ENCODE measurements at regions not wholly inside any gene's neighbourhood (a gene's known extent, or its start where the extent isn't known, plus 50 kb on each side); places are given as distances from the start of the nearest gene placed in this dataset.

- DNase-seq (ENCODE audit: low spot score in 2 of 2): no peak
- WGBS, 2 donors: 80 to 86% methylated on average over 8 of the region's 8 CpGs
- no peak overlapping the region for H3K4me3 ChIP-seq (ENCODE audit: low read depth, poor library complexity, severe bottlenecking)
- TF ChIP-seq POLR2A (IDR thresholded peaks at IDR 0.05): no peak
- no peak for TF ChIP-seq CTCF (IDR thresholded peaks at IDR 0.05)
- intact Hi-C loops (cut with DNase I; ENCODE audit: low total_unique reads): no loop called here
Measured at GRCh38 chr1:56436912-56437417, 142.4 kb downstream of the PLPP3 start.

GRCh38 chr1:56436296-56436695 lies 143.1 kb downstream of the PLPP3 start:
- 89 to 93% methylated on average over 4 of the region's 4 CpGs for WGBS, 2 donors
- intact Hi-C loops (cut with DNase I; ENCODE audit: low total_unique reads): no loop called here
- no peak overlapping the region for H3K4me3 ChIP-seq (ENCODE audit: low read depth, poor library complexity, severe bottlenecking)
- DNase-seq (ENCODE audit: low spot score in 2 of 2): no peak
- no peak for TF ChIP-seq POLR2A (IDR thresholded peaks at IDR 0.05)
- no peak for TF ChIP-seq CTCF (IDR thresholded peaks at IDR 0.05)

DNA sequence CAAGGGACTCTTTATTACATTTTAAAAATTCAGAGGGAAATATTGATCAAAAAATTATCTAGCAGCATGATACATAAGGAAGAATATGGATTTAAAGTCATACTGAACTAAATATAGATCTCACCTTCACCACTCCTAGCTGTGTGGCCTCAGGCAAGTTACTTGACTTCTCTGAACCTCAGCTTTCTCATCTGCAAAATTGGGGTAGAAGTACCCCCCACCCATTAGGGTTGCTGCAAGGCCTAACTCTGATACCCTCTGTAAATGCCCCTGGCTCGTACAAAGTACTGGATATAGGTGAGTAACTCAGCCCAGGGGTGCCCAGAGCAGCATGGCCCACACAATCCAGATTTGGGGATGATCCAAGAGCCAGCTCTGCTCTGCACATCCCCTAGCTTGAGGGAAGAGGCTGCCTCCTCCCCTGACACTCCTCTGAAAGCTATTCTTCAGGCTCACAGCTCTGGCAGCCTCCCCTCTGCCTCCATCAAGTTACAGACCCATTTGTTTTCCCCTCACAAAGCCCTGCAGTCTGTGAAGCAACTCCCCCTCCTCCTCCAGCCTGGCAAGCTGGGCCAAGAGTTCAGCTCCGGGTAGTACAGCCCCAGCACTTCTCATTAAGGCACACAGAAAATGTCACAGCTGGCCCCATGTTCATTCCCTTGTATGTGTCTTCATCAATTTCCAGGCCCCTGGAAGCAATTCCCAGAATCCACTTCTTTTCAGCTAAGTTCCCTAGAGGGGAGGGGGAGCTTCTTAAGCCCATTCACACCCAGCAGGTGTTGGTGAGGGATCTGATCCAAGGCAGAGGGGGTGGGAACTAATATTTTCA lies 143.7 kb downstream of the PLPP3 start:
- TF ChIP-seq CTCF (IDR thresholded peaks at IDR 0.05): no peak
- TF ChIP-seq POLR2A (IDR thresholded peaks at IDR 0.05): no peak
- 75 to 89% methylated on average over 2 of the region's 2 CpGs for WGBS, 2 donors
- no peak for DNase-seq (ENCODE audit: low spot score in 2 of 2)
- H3K4me3 ChIP-seq (ENCODE audit: low read depth, poor library complexity, severe bottlenecking): no peak overlapping the region
- intact Hi-C loops (cut with DNase I; ENCODE audit: low total_unique reads): no loop called here

GRCh38 chr1:56434740-56435139 lies 144.6 kb downstream of the PLPP3 start:
- WGBS, 2 donors: 82 to 89% methylated on average over 4 of the region's 4 CpGs
- no peak overlapping the region for H3K4me3 ChIP-seq (ENCODE audit: low read depth, poor library complexity, severe bottlenecking)
- no peak for TF ChIP-seq CTCF (IDR thresholded peaks at IDR 0.05)
- TF ChIP-seq POLR2A (IDR thresholded peaks at IDR 0.05): no peak
- intact Hi-C loops (cut with DNase I; ENCODE audit: low total_unique reads): no loop called here
- DNase-seq (ENCODE audit: low spot score in 2 of 2): no peak

- intact Hi-C loops (cut with DNase I; ENCODE audit: low total_unique reads): no loop called here
- DNase-seq (ENCODE audit: low spot score in 2 of 2): no peak
- TF ChIP-seq POLR2A (IDR thresholded peaks at IDR 0.05) (no peak), CTCF (IDR thresholded peaks at IDR 0.05) (no peak)
- no peak overlapping the region for H3K4me3 ChIP-seq (ENCODE audit: low read depth, poor library complexity, severe bottlenecking)
- 86% methylated on average over 5 of the region's 5 CpGs for WGBS, 2 donors
Measured at GRCh38 chr1:56434025-56434424, 145.3 kb downstream of the PLPP3 start.

All from lower leg skin (tissue), 4 donors.